ENCODE measurements at regions not wholly inside any gene's neighbourhood (a gene's known extent, or its start where the extent isn't known, plus 50 kb on each side); places are given as distances from the start of the nearest gene placed in this dataset.

DNA sequence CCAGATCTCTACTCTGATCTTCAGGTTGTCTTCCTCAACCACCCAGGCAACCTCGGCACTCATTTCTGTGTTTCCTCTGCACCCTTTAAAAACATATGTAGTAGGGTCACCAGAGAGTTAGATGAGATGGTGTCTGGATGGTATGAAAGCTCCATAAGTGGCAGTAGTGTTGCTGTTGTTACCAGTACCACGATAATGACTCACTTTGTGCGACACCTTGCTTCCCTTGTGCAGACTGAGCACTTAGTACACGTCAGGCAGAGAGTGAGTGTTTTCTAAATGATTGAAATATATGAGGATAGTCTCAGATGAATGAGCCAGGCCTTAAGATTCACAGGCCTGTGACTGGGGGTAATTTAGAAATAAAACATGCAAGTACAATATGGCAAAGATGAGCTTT lies 188.7 kb downstream of the MAF start (continued):
- TF ChIP-seq KDM4A (IDR thresholded peaks at IDR 0.05; ENCODE audit: low read depth, low read length, severe bottlenecking) (no peak), CREB1 (IDR thresholded peaks at IDR 0.05) (no peak), FOSL1 (IDR thresholded peaks at IDR 0.05; ENCODE audit: insufficient read depth, low read depth, low read length) (no peak), SP1 (IDR thresholded peaks at IDR 0.05; ENCODE audit: low read depth, low read length) (no peak), TAF7 (optimal IDR thresholded peaks at IDR 0.05; ENCODE audit: borderline replicate concordance, low read depth, low read length) (no peak), YY1 (IDR thresholded peaks at IDR 0.05; ENCODE audit: low read depth, low read length) (no peak), TEAD4 (IDR thresholded peaks at IDR 0.05; ENCODE audit: low read depth, low read length) (no peak)

Measured in H1 (cell line).